SK-N-MC (cell line): ENCODE measurements at regions not wholly inside any gene's neighbourhood (a gene's known extent, or its start where the extent isn't known, plus 50 kb on each side); places are given as distances from the start of the nearest gene placed in this dataset.

ENCODE experiments used
- DNase-seq: peaks from one replicate; pipeline ENCODE4 v3.0.0-alpha.2; 2011; ENCODE audit warnings: low read depth, low spot score
- H3K27ac ChIP-seq: fragments of 200-600 bp; sonication (generic); 2 replicates; pipeline ENCODE4 v1.5.1; 2016; ENCODE audit warnings: mixed run types
- H3K36me3 ChIP-seq: fragments of 200-600 bp; sonication (generic); 2 replicates; pipeline ENCODE4 v1.6.1; 2017; ENCODE audit warnings: antibody characterized with exemption, low read length, mixed read lengths; ENCODE audit not compliant: insufficient read depth
- H3K4me3 ChIP-seq: fragments of 200-600 bp; sonication (generic); 2 replicates; pipeline ENCODE4 v1.5.1; 2016
- H3K9ac ChIP-seq: fragments of 200-600 bp; sonication (generic); 2 replicates; pipeline ENCODE4 v1.8.0; 2017; ENCODE audit warnings: mixed run types, mixed read lengths; ENCODE audit not compliant: insufficient read length
- H3K9me3 ChIP-seq: fragments of 200-600 bp; sonication (generic); 2 replicates; pipeline ENCODE4 v1.6.1; 2017; ENCODE audit warnings: low read depth, mild to moderate bottlenecking, antibody characterized with exemption, low read length, moderate library complexity, mixed read lengths
- EZH2 ChIP-seq: fragments of 200-600 bp; sonication (generic); IDR thresholded peaks from one replicate; pipeline ENCODE4 v1.6.1; 2017; ENCODE audit warnings: antibody characterized with exemption
- FOXP2 ChIP-seq: optimal IDR thresholded peaks from 2 replicates; pipeline ENCODE3; 2011; ENCODE audit warnings: mild to moderate bottlenecking, moderate library complexity; ENCODE audit not compliant: insufficient read depth; ENCODE audit errors: extremely low read length, control extremely low read depth
- POLR2AphosphoS5 ChIP-seq: IDR thresholded peaks from 2 replicates; pipeline ENCODE4 v1.6.1; 2012; ENCODE audit warnings: mild to moderate bottlenecking, low read depth, low read length, borderline replicate concordance

- H3K27ac ChIP-seq = no peak overlapping the region
- DNase-seq = no peak
- no peak overlapping the region for H3K9ac ChIP-seq
- no peaks in the 10 kb centered on the region for H3K36me3 ChIP-seq
- no peaks in the 10 kb centered on the region for H3K9me3 ChIP-seq
- H3K4me3 ChIP-seq = no peak overlapping the region
- TF ChIP-seq EZH2 (no peak), POLR2AphosphoS5 (no peak), FOXP2 (no peak)
These were observed 91.0 kb downstream of the TMPRSS5 start for GRCh38 chr11:113615098-113615497.

DNA sequence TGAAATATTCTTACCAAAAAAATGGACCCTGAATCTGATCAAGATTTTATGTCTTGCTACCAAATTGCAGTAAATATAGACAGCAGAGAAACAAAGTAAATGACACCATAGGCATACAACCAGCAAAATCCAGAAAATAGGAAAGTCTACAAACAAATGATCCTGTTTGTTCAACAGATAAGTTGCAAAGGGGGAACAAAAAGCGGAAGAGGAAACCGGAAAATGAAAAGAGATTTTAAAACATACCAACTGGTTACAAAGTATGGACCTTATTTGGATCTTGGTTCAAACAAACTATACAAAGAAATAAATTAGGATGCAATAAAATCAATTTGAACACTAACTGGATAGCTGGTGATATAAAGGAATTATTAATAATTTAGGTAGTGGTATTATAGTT lies 92.0 kb downstream of the TMPRSS5 start:
- no peak for TF ChIP-seq FOXP2
- no peak for TF ChIP-seq POLR2AphosphoS5
- no peak for TF ChIP-seq EZH2
- no peak overlapping the region for H3K4me3 ChIP-seq

DNA sequence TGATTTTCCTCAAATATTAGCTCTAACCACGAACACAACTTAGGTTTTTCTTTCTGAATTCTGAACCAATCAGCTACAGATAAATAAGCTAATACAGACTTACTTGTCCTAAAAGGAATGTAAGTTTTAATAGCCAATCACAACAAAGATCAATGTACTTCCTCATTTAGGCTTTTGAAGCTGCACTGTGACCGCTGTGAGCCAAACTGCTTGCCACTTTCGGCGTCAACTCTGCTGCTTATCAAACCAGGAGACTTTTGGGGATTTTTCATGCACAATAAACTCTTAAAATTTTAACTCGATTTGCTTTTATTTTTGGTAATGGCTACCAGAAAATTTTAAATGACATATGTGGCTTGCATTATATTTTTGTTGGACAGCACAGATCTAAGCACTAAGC lies 92.5 kb downstream of the TMPRSS5 start:
- no peak overlapping the region for H3K9ac ChIP-seq
- H3K27ac ChIP-seq = no peak overlapping the region
- no peak overlapping the region for H3K4me3 ChIP-seq
- TF ChIP-seq EZH2 (no peak), POLR2AphosphoS5 (no peak), FOXP2 (no peak)
- DNase-seq = no peak
- H3K36me3 ChIP-seq = no peaks in the 10 kb centered on the region
- H3K9me3 ChIP-seq = no peaks in the 10 kb centered on the region

More for the DNA sequence above, 92.0 kb downstream of the TMPRSS5 start:
- no peak for DNase-seq
- Histone ChIP-seq H3K9ac (no peak overlapping the region), H3K36me3 (no peaks in the 10 kb centered on the region), H3K9me3 (no peaks in the 10 kb centered on the region), H3K27ac (no peak overlapping the region)

GRCh38 chr11:113604186-113604585 lies 101.9 kb downstream of the TMPRSS5 start:
- H3K27ac ChIP-seq = no peak overlapping the region
- H3K9me3 ChIP-seq = 0 out of 2 replicates have a peak, but pooled peaks cover 3% of the 10 kb centered on the region
- TF ChIP-seq POLR2AphosphoS5 = no peak
- no peak for TF ChIP-seq FOXP2
- no peak for TF ChIP-seq EZH2
- no peak overlapping the region for H3K9ac ChIP-seq
- DNase-seq = no peak
- no peaks in the 10 kb centered on the region for H3K36me3 ChIP-seq
- no peak overlapping the region for H3K4me3 ChIP-seq

DNA sequence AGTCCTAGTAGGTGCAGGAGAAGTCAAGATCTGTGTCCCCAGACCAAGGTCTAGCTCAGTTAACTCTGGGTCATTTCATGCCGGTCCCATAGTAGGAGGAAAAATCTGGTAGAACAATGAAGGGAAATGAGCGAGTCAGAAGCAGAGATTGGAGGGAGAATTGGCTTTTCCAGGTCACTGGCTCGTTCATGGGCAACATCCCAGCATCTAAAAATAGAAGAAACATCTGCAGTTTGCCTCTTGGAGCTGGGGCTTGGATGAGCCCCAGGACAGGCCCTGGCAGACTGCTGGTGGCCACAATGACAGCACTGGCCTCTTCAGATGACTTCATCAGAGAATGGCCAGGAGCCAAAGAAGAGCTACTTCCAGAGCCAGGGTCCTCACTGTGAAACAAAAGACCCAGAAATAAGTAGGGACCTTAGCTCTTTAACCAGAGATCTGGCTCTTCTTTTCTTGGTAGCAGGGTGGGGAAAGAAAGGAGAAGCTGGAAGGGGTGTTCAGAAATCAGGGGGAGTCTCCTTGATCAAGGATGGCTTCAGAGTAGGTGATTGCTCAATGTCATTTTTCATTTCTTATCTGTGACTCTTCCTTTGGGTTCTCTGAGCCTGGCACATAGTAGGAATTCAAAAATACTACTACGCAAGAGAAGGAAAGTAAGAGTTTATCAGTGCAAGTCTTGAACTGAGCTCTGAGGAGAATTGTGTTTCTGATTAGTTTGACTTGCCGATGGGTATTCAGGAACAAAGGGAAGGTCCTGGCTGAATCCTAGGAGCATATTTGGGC lies 102.6 kb downstream of the TMPRSS5 start:
- no peak overlapping the region for H3K9ac ChIP-seq
- no peak overlapping the region for H3K4me3 ChIP-seq
- H3K27ac ChIP-seq = no peak overlapping the region
- H3K36me3 ChIP-seq = no peaks in the 10 kb centered on the region
- DNase-seq = no peak
- 0 out of 2 replicates have a peak, but pooled peaks cover 3% of the 10 kb centered on the region for H3K9me3 ChIP-seq
- TF ChIP-seq EZH2 (no peak), POLR2AphosphoS5 (no peak), FOXP2 (no peak)

DNA sequence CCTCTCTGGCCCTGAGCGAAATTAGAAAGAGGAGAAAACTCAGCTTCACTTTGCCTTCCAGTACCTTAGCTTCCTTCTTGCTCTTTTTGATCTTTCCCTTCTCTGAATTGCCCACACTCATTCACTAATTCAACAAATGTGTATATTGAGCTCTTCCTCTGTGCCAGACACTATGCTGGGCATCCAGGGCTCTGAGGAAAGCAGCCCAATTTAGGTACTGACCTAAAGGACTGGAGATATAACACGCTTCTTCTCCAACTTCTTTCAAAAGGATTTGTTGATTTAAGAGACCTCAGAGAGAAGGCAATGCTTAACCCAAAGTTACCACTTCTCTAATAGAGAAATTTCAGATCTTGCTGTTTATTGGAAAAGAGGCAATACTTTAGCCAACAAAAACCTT lies 103.6 kb downstream of the TMPRSS5 start:
- H3K4me3 ChIP-seq = no peak overlapping the region
- no peak overlapping the region for H3K9ac ChIP-seq
- no peak for DNase-seq
- TF ChIP-seq FOXP2 (no peak), POLR2AphosphoS5 (no peak), EZH2 (no peak)
- H3K9me3 ChIP-seq = 0 out of 2 replicates have a peak, but pooled peaks cover 3% of the 10 kb centered on the region
- no peaks in the 10 kb centered on the region for H3K36me3 ChIP-seq
- no peak overlapping the region for H3K27ac ChIP-seq

- H3K9me3 ChIP-seq = no peaks in the 10 kb centered on the region
- no peaks in the 10 kb centered on the region for H3K36me3 ChIP-seq
- TF ChIP-seq FOXP2 = no peak
- no peak for TF ChIP-seq POLR2AphosphoS5
- no peak for TF ChIP-seq EZH2
- no peak for DNase-seq
- H3K27ac ChIP-seq = no peak overlapping the region
- H3K9ac ChIP-seq = no peak overlapping the region
- H3K4me3 ChIP-seq = no peak overlapping the region
These were observed 109.5 kb downstream of the TMPRSS5 start for GRCh38 chr11:113596658-113597057.

DNA sequence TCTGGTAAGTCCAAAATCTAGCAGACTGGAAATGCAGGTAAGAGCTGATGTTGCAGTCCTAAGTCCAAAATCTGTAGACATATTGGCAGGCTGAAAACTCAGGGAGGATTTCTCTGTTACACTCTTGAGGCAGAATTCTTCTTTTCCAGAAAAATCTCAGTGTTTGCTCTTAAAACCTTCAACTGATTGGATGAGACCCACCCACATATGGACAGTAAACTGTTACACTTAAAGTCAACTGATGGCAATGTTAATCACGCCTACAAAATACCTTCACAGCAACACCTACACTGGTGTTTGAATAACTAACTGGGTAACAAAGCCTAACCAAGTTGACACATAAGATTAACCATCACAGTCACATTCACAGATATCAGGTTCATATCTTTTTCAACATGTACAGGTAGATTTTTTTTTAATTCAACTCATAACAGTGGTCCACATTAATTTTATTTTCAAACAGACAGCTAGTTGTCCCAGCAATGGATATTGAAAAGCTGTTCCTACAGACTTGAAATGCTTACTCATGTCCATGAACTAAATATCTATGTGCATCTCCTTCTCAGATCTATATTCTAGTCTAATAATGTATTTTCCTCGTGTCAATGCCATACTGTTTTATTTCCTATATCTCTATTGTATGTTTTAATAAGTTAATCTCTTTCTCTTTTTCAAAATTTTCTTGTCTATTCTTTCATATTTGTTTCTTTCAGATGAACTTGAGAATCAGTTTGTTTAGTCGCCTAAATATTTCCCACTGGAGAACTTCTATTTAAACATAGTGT lies 110.1 kb downstream of the TMPRSS5 start:
- no peak for DNase-seq
- TF ChIP-seq POLR2AphosphoS5 (no peak), EZH2 (no peak), FOXP2 (no peak)
- Histone ChIP-seq H3K36me3 (no peaks in the 10 kb centered on the region), H3K9ac (no peak overlapping the region), H3K4me3 (no peak overlapping the region), H3K9me3 (no peaks in the 10 kb centered on the region), H3K27ac (no peak overlapping the region)
